DND-41 (cell line): ENCODE measurements at regions not wholly inside any gene's neighbourhood (a gene's known extent, or its start where the extent isn't known, plus 50 kb on each side); places are given as distances from the start of the nearest gene placed in this dataset.

Experiments used
- ATAC-seq: fragments of 200-7000 bp; cut with Tn5 transposase; 3 replicates; pipeline ENCODE4 v1.9.1; 2021; ENCODE audit warnings: low read depth; ENCODE audit not compliant: insufficient read depth
- DNase-seq: peaks from one replicate; pipeline ENCODE4 v3.0.0-alpha.2; 2020
- H2AFZ ChIP-seq: 2 replicates; pipeline ENCODE4 v1.6.0; 2012; ENCODE audit warnings: low read depth, low read length
- H3K27ac ChIP-seq: 2 replicates; pipeline ENCODE4 v1.5.1; 2012; ENCODE audit warnings: low read length, inconsistent platforms
- H3K27me3 ChIP-seq: fragments of 200-600 bp; sonication (generic); 2 replicates; pipeline ENCODE4 v1.6.0; 2012; ENCODE audit warnings: low read length, mild to moderate bottlenecking, inconsistent platforms; ENCODE audit not compliant: insufficient read depth, poor library complexity
- H3K36me3 ChIP-seq: 2 replicates; pipeline ENCODE4 v1.5.1; 2012; ENCODE audit warnings: low read length, inconsistent platforms; ENCODE audit not compliant: insufficient read depth
- H3K4me1 ChIP-seq: 2 replicates; pipeline ENCODE4 v1.5.1; 2012; ENCODE audit warnings: mild to moderate bottlenecking, low read length; ENCODE audit not compliant: insufficient read depth
- H3K4me2 ChIP-seq: 2 replicates; pipeline ENCODE4 v1.6.0; 2012; ENCODE audit warnings: mild to moderate bottlenecking, moderate library complexity, low read length, inconsistent platforms; ENCODE audit not compliant: insufficient read depth
- H3K4me3 ChIP-seq, 2 experiments: fragments of 200-600 bp in 1 of 2; shearing (Covaris generic) in 1 of 2; 2 replicates each; pipeline ENCODE4 v1.5.1; 2012 to 2016; ENCODE audit warnings: inconsistent platforms in 2 of 2, low read length in 2 of 2, mild to moderate bottlenecking in 2 of 2, low read depth in 1 of 2, moderate library complexity in 1 of 2
- H3K79me2 ChIP-seq: 2 replicates; pipeline ENCODE4 v1.6.0; 2012; ENCODE audit warnings: low read length, inconsistent platforms; ENCODE audit not compliant: insufficient read depth
- H3K9ac ChIP-seq: 2 replicates; pipeline ENCODE4 v1.6.0; 2012; ENCODE audit warnings: low read depth, mild to moderate bottlenecking, inconsistent platforms, low read length, moderate library complexity
- H3K9me3 ChIP-seq: 2 replicates; pipeline ENCODE4 v1.5.1; 2012; ENCODE audit warnings: low read length, moderate library complexity, mild to moderate bottlenecking, inconsistent platforms; ENCODE audit not compliant: insufficient read depth, severe bottlenecking
- H4K20me1 ChIP-seq: 2 replicates; pipeline ENCODE4 v1.6.0; 2012; ENCODE audit warnings: low read length; ENCODE audit not compliant: insufficient read depth
- CTCF ChIP-seq: IDR thresholded peaks from 2 replicates; pipeline ENCODE4 v1.5.1; 2012; ENCODE audit warnings: borderline replicate concordance, low read length, moderate library complexity, mild to moderate bottlenecking; ENCODE audit not compliant: poor library complexity, severe bottlenecking; ENCODE audit errors: extremely low read depth
- EZH2 ChIP-seq: IDR thresholded peaks from 3 replicates; pipeline ENCODE4 v1.6.1; 2012; ENCODE audit warnings: borderline replicate concordance, low read depth, mild to moderate bottlenecking, moderate library complexity, low read length, inconsistent platforms; ENCODE audit not compliant: severe bottlenecking

GRCh38 chr4:58453956-58454355 lies 1343.8 kb upstream of the IGFBP7 start:
- no peaks in the 10 kb centered on the region for H3K79me2 ChIP-seq
- H2AFZ ChIP-seq = no peak overlapping the region
- ATAC-seq (no peak), DNase-seq (no peak)
- TF ChIP-seq CTCF (no peak), EZH2 (no peak)
- no peaks in the 10 kb centered on the region for H3K4me1 ChIP-seq
- no peak overlapping the region for H3K9ac ChIP-seq
- H4K20me1 ChIP-seq = no peaks in the 10 kb centered on the region
- no peak overlapping the region for H3K4me3 ChIP-seq
- no peaks in the 10 kb centered on the region for H3K36me3 ChIP-seq
- no peak overlapping the region for H3K4me2 ChIP-seq
- no peaks in the 10 kb centered on the region for H3K9me3 ChIP-seq
- no peaks in the 10 kb centered on the region for H3K27me3 ChIP-seq
- H3K27ac ChIP-seq = no peak overlapping the region

GRCh38 chr4:58451707-58452106 lies 1341.5 kb upstream of the IGFBP7 start:
- Histone ChIP-seq H3K9me3 (no peaks in the 10 kb centered on the region), H4K20me1 (no peaks in the 10 kb centered on the region), H3K79me2 (no peaks in the 10 kb centered on the region), H3K4me3 (no peak overlapping the region), H2AFZ (no peak overlapping the region), H3K4me1 (no peaks in the 10 kb centered on the region), H3K27me3 (no peaks in the 10 kb centered on the region), H3K36me3 (no peaks in the 10 kb centered on the region), H3K4me2 (no peak overlapping the region), H3K27ac (no peak overlapping the region), H3K9ac (no peak overlapping the region)
- DNase-seq (no peak), ATAC-seq (no peak)
- TF ChIP-seq CTCF (no peak), EZH2 (no peak)

- H2AFZ ChIP-seq = no peak overlapping the region
- no peaks in the 10 kb centered on the region for H3K27me3 ChIP-seq
- TF ChIP-seq EZH2 (no peak), CTCF (no peak)
- H3K4me3 ChIP-seq = no peak overlapping the region
- DNase-seq = no peak
- no peak overlapping the region for H3K4me2 ChIP-seq
- ATAC-seq = no peak
- no peak overlapping the region for H3K9ac ChIP-seq
- H3K9me3 ChIP-seq = no peaks in the 10 kb centered on the region
- H3K27ac ChIP-seq = no peak overlapping the region
- H4K20me1 ChIP-seq = no peaks in the 10 kb centered on the region
- H3K79me2 ChIP-seq = no peaks in the 10 kb centered on the region
- H3K36me3 ChIP-seq = no peaks in the 10 kb centered on the region
- no peaks in the 10 kb centered on the region for H3K4me1 ChIP-seq
Measured at GRCh38 chr4:58435871-58436270, 1325.7 kb upstream of the IGFBP7 start.

GRCh38 chr4:58413849-58414248 lies 1303.7 kb upstream of the IGFBP7 start:
- no peaks in the 10 kb centered on the region for H3K36me3 ChIP-seq
- no peak overlapping the region for H3K9ac ChIP-seq
- H3K4me2 ChIP-seq = no peak overlapping the region
- no peak overlapping the region for H3K27ac ChIP-seq
- H2AFZ ChIP-seq = no peak overlapping the region
- no peak for DNase-seq
- H3K4me3 ChIP-seq = no peak overlapping the region
- H3K27me3 ChIP-seq = no peaks in the 10 kb centered on the region
- H4K20me1 ChIP-seq = no peaks in the 10 kb centered on the region
- H3K4me1 ChIP-seq = no peaks in the 10 kb centered on the region
- no peaks in the 10 kb centered on the region for H3K79me2 ChIP-seq
- no peaks in the 10 kb centered on the region for H3K9me3 ChIP-seq
- no peak for TF ChIP-seq EZH2
- no peak for TF ChIP-seq CTCF
- no peak for ATAC-seq
